ENCODE measurements at regions not wholly inside any gene's neighbourhood (a gene's known extent, or its start where the extent isn't known, plus 50 kb on each side); places are given as distances from the start of the nearest gene placed in this dataset.

GRCh38 chr11:92865352-92865751 is 104.1 kb upstream of the MTNR1B start:
- Histone ChIP-seq H3K4me3 (no peak overlapping the region), H3K27ac (no peak overlapping the region), H3K9me3 (ENCODE audit: low read depth, low read length) (no peaks in the 10 kb centered on the region), H3K36me3 (ENCODE audit: insufficient read depth, low read length) (no peaks in the 10 kb centered on the region), H3K9ac (ENCODE audit: insufficient read length) (no peak overlapping the region)
- DNase-seq (ENCODE audit: low read depth, low spot score), result no peak
- TF ChIP-seq FOXP2 (optimal IDR thresholded peaks at IDR 0.05; ENCODE audit: control extremely low read depth, extremely low read length, insufficient read depth) (no peak), POLR2AphosphoS5 (IDR thresholded peaks at IDR 0.05; ENCODE audit: borderline replicate concordance, low read depth, low read length) (no peak), EZH2 (IDR thresholded peaks at IDR 0.05) (no peak)

GRCh38 chr11:92866679-92867282 is 102.7 kb upstream of the MTNR1B start:
- H3K27ac ChIP-seq, result no peak overlapping the region
- DNase-seq (ENCODE audit: low read depth, low spot score), result no peak
- H3K36me3 ChIP-seq (ENCODE audit: insufficient read depth, low read length), result no peaks in the 10 kb centered on the region
- no peaks in the 10 kb centered on the region for H3K9me3 ChIP-seq (ENCODE audit: low read depth, low read length)
- no peak for TF ChIP-seq POLR2AphosphoS5 (IDR thresholded peaks at IDR 0.05; ENCODE audit: borderline replicate concordance, low read depth, low read length)
- TF ChIP-seq EZH2 (IDR thresholded peaks at IDR 0.05), result no peak
- no peak for TF ChIP-seq FOXP2 (optimal IDR thresholded peaks at IDR 0.05; ENCODE audit: control extremely low read depth, extremely low read length, insufficient read depth)
- no peak overlapping the region for H3K4me3 ChIP-seq
- no peak overlapping the region for H3K9ac ChIP-seq (ENCODE audit: insufficient read length)

GRCh38 chr11:92867913-92868619 is 101.4 kb upstream of the MTNR1B start:
- no peak for TF ChIP-seq POLR2AphosphoS5 (IDR thresholded peaks at IDR 0.05; ENCODE audit: borderline replicate concordance, low read depth, low read length)
- TF ChIP-seq FOXP2 (optimal IDR thresholded peaks at IDR 0.05; ENCODE audit: control extremely low read depth, extremely low read length, insufficient read depth), result no peak
- no peak for TF ChIP-seq EZH2 (IDR thresholded peaks at IDR 0.05)
- H3K27ac ChIP-seq, result no peak overlapping the region
- H3K36me3 ChIP-seq (ENCODE audit: insufficient read depth, low read length), result no peaks in the 10 kb centered on the region
- no peak for DNase-seq (ENCODE audit: low read depth, low spot score)
- no peak overlapping the region for H3K4me3 ChIP-seq
- no peak overlapping the region for H3K9ac ChIP-seq (ENCODE audit: insufficient read length)
- H3K9me3 ChIP-seq (ENCODE audit: low read depth, low read length), result no peaks in the 10 kb centered on the region

GRCh38 chr11:92869716-92870115 is 99.7 kb upstream of the MTNR1B start:
- no peaks in the 10 kb centered on the region for H3K36me3 ChIP-seq (ENCODE audit: insufficient read depth, low read length)
- no peak overlapping the region for H3K9ac ChIP-seq (ENCODE audit: insufficient read length)
- TF ChIP-seq FOXP2 (optimal IDR thresholded peaks at IDR 0.05; ENCODE audit: control extremely low read depth, extremely low read length, insufficient read depth) (no peak), POLR2AphosphoS5 (IDR thresholded peaks at IDR 0.05; ENCODE audit: borderline replicate concordance, low read depth, low read length) (no peak), EZH2 (IDR thresholded peaks at IDR 0.05) (no peak)
- H3K27ac ChIP-seq, result no peak overlapping the region
- no peaks in the 10 kb centered on the region for H3K9me3 ChIP-seq (ENCODE audit: low read depth, low read length)
- no peak for DNase-seq (ENCODE audit: low read depth, low spot score)
- H3K4me3 ChIP-seq, result no peak overlapping the region

GRCh38 chr11:92870196-92870832 is 99.1 kb upstream of the MTNR1B start:
- H3K36me3 ChIP-seq (ENCODE audit: insufficient read depth, low read length), result no peaks in the 10 kb centered on the region
- H3K4me3 ChIP-seq, result no peak overlapping the region
- H3K27ac ChIP-seq, result no peak overlapping the region
- H3K9ac ChIP-seq (ENCODE audit: insufficient read length), result no peak overlapping the region
- no peak for DNase-seq (ENCODE audit: low read depth, low spot score)
- TF ChIP-seq FOXP2 (optimal IDR thresholded peaks at IDR 0.05; ENCODE audit: control extremely low read depth, extremely low read length, insufficient read depth) (no peak), POLR2AphosphoS5 (IDR thresholded peaks at IDR 0.05; ENCODE audit: borderline replicate concordance, low read depth, low read length) (no peak), EZH2 (IDR thresholded peaks at IDR 0.05) (no peak)
- H3K9me3 ChIP-seq (ENCODE audit: low read depth, low read length), result no peaks in the 10 kb centered on the region

- Histone ChIP-seq H3K27ac (no peak overlapping the region), H3K4me3 (no peak overlapping the region), H3K9me3 (ENCODE audit: low read depth, low read length) (no peaks in the 10 kb centered on the region), H3K36me3 (ENCODE audit: insufficient read depth, low read length) (no peaks in the 10 kb centered on the region), H3K9ac (ENCODE audit: insufficient read length) (no peak overlapping the region)
- DNase-seq (ENCODE audit: low read depth, low spot score), result no peak
- TF ChIP-seq POLR2AphosphoS5 (IDR thresholded peaks at IDR 0.05; ENCODE audit: borderline replicate concordance, low read depth, low read length) (no peak), FOXP2 (optimal IDR thresholded peaks at IDR 0.05; ENCODE audit: control extremely low read depth, extremely low read length, insufficient read depth) (no peak), EZH2 (IDR thresholded peaks at IDR 0.05) (no peak)
These were observed 95.9 kb upstream of the MTNR1B start for GRCh38 chr11:92873551-92873950.

- H3K36me3 ChIP-seq (ENCODE audit: insufficient read depth, low read length), result no peaks in the 10 kb centered on the region
- H3K9ac ChIP-seq (ENCODE audit: insufficient read length), result no peak overlapping the region
- no peaks in the 10 kb centered on the region for H3K9me3 ChIP-seq (ENCODE audit: low read depth, low read length)
- no peak overlapping the region for H3K27ac ChIP-seq
- no peak for DNase-seq (ENCODE audit: low read depth, low spot score)
- TF ChIP-seq FOXP2 (optimal IDR thresholded peaks at IDR 0.05; ENCODE audit: control extremely low read depth, extremely low read length, insufficient read depth) (no peak), EZH2 (IDR thresholded peaks at IDR 0.05) (no peak), POLR2AphosphoS5 (IDR thresholded peaks at IDR 0.05; ENCODE audit: borderline replicate concordance, low read depth, low read length) (no peak)
- no peak overlapping the region for H3K4me3 ChIP-seq
These were observed 94.0 kb upstream of the MTNR1B start for GRCh38 chr11:92875473-92875872.

- no peaks in the 10 kb centered on the region for H3K9me3 ChIP-seq (ENCODE audit: low read depth, low read length)
- H3K27ac ChIP-seq, result no peak overlapping the region
- DNase-seq (ENCODE audit: low read depth, low spot score), result no peak
- TF ChIP-seq POLR2AphosphoS5 (IDR thresholded peaks at IDR 0.05; ENCODE audit: borderline replicate concordance, low read depth, low read length) (no peak), FOXP2 (optimal IDR thresholded peaks at IDR 0.05; ENCODE audit: control extremely low read depth, extremely low read length, insufficient read depth) (no peak), EZH2 (IDR thresholded peaks at IDR 0.05) (no peak)
- H3K4me3 ChIP-seq, result no peak overlapping the region
- H3K36me3 ChIP-seq (ENCODE audit: insufficient read depth, low read length), result no peaks in the 10 kb centered on the region
- H3K9ac ChIP-seq (ENCODE audit: insufficient read length), result no peak overlapping the region
These were observed 90.4 kb upstream of the MTNR1B start for GRCh38 chr11:92879086-92879485.

Data from SK-N-MC (cell line).